GM19438 (cell line): ENCODE measurements at regions not wholly inside any gene's neighbourhood (a gene's known extent, or its start where the extent isn't known, plus 50 kb on each side); places are given as distances from the start of the nearest gene placed in this dataset.
"Not testable (repeated sequence)": the region's sequence is repeated elsewhere in the genome, so short reads cannot be mapped to it uniquely, and the experiment has no call there.

ENCODE experiments used
- ATAC-seq: cut with Tn5 transposase; IDR thresholded peaks from one replicate; pipeline ENCODE4 v1.9.1; 2021; ENCODE audit warnings: low read depth; ENCODE audit not compliant: unreplicated experiment

DNA sequence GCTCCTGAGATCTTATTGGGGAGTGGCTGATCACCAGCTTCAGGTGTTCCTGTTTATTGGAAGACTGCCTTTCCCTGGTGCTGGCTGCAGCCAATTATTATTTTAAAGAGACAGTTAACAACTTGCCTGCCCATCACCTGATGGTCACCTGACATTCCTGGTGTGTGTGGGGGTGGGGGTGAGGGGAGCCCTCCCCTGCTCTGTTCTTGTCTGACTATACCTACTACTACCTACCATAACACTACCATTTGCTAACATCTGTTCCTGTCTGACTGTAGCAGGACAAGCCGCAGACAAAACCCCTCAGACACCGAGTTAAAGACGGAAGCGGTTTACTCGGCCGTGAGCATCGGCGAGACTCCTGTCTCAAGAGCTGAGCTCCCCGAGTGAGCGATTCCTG, 54.9 kb upstream of the NBPF3 start:
- ATAC-seq = no peak

DNA sequence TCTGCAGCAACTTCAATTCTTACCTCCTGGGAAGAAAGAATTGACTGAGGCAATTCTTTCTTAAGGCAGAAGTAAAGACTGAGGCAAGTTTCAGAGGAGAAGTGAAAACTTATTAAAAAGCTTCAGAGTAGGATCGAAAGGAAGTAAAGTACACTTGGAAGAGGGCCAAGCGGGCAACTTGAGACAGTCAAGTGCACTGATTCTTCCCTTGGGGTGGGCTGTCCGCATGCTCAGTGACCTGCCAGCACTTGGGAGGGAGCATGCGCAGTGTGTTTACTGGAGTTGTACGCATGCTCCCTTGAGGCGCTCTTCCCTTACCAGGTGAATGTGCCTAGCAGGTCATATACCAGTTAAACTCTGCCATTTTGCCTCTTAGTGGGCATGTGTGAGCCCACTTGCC, 55.3 kb upstream of the NBPF3 start:
- no peak for ATAC-seq

DNA sequence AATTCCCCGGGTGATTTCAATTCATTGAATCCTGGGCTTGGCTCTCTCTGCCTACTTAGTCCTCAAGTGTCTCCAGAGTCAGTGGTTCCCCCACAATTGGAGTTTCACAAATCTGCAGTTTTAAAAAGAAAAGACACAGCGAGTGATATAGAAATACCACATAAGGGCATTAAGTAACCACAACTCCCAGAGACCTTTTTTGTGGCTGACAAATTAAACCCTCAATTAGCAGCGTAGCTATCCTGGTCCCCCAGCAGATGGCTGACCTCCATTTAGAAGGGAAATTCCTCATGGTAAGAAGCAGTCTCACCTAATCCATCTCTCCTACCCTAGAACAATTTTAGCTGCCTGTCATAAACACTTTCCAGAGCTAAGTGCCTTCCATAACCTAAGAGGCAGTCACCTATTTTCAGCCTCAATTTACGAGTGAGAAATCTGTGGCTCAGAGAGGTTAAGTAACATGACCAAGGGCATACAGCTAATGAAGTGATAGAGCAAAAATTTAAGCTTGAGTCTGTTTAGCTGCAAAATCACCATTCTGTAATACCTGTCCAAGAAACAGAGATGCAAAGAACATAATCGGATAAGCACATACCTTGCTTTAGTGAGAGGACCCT, 56.0 kb upstream of the NBPF3 start:
- ATAC-seq = no peak

DNA sequence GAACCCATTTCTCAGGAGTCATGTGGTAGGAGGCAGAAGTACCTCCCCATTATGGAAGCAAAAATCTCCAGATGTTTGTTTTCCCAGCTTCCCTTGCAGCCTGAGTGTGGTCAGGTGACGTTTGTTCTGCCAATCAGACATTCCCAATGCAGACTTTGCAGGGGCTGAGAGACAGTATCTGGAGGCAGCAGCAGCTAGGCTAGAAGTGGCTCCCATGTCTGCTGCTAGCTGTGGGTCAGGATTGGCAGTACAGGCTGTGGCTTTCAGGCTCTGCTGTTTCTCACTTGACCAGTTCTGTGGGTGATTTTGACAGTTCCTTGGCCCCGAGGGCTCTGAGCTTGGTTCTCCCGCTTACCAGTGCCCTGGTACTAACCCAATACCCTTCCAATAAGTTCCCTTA, 58.6 kb upstream of the NBPF3 start:
- no peak for ATAC-seq

DNA sequence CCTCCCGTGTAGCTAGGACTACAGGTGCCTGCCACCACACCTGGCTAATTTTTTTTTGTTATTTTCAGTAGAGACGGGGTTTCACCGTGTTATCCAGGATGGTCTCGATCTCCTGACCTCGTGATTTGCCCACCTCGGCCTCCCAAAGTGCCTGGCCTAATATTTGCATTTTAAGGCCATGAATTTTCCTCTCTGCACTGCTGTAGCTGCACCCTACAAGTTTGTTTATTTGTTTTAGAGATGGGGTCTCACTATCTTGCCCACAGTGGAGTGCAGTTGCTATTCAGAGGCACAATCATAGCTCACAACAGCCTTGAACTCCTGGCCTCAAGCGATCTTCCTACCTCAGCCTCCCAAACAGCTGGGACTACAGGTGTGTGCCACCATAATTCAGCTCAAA, 59.8 kb upstream of the NBPF3 start:
- not testable (repeated sequence) for ATAC-seq

DNA sequence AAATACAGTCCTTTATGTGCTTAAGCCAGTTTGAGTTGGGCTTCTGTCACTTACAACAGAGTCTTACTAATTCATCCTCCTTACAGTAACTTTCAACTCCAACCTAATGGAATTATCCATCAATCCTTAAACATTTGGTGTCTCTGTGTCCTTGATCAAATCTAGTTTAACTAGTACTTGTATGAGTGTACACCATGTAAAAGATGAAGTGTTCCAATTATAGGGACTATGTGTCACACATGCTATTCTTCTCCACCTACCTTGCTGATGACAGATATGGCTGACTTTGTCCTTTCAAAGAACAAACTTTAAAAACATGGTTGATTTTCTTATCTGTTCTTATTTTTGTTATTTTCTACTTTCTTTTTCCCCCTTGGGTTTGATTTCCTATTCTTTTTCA, 60.4 kb upstream of the NBPF3 start:
- ATAC-seq = no peak

DNA sequence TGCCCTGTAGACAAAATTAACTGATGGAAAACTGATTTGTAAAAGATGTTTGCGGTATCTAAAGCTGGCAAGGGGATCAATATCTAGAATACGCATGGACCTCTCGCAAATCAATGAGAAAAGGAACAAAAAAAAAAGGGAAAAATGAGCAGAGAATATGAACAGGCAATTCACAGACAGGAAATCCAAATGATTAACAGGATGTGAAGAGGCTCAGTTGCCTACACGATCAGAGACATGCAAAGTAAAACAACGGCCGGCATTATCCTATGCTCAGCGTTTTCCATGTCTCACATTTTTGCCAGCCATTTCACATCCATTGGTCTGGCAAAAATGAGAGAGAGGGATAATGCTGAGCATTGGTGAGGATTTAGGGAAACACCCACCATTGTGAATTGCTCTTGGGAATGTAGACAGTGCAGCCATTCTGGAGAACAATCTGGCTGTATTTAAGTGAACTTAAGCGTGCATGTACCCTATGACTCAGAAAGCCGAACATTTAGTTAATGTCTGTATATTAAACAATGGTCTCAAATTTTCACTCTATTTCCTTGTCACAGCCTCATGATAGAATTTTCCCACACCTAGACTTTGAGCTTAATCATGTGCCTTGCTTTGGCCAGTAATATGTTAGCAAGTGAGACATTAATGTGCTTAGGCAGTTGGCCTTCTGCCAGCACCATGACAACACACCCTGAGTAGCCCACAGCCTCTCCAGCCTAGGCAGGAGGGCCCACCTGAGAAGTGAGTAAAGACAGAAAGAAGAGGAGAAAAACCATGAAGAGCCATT, 61.0 kb upstream of the NBPF3 start:
- no peak for ATAC-seq

DNA sequence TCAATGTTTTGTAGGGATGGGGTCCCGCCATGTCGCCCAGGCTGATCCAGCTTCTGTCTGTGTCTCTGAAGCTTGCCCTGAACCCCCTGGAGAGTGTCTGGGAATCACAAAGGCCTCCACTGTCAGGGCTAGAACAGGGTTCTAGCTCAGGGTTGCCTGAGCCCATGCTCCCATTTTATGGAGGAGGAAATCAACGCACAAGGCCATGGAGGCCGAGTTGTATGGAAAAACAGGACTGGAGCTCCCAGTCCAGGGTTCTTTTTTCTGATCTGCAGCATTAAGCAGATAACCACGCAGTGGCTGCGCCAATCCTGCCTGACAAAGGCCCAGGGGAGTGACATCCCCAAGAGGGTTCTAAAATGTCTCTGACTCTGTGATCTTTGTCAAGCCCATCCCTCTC, 67.6 kb upstream of the NBPF3 start:
- ATAC-seq = no peak

DNA sequence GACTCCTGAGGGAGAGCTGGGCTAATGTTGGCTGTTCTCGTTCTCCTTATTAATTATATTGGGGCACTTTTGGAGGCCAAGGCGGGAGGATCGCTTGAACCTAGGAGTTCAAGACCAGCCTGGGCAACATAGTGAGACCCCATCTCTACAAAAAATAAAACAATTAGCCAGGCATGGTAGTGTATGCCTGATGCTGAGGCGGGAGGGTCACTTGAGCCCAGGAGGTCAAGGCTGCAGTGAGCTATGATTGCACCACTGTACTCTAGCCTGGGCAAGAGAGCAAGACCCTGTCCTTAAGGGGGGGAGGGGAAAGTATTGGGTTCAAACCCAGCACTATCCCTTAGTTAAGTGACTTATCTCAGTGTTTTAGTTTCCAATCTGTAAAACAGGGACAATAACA, 70.0 kb upstream of the NBPF3 start:
- no peak for ATAC-seq

DNA sequence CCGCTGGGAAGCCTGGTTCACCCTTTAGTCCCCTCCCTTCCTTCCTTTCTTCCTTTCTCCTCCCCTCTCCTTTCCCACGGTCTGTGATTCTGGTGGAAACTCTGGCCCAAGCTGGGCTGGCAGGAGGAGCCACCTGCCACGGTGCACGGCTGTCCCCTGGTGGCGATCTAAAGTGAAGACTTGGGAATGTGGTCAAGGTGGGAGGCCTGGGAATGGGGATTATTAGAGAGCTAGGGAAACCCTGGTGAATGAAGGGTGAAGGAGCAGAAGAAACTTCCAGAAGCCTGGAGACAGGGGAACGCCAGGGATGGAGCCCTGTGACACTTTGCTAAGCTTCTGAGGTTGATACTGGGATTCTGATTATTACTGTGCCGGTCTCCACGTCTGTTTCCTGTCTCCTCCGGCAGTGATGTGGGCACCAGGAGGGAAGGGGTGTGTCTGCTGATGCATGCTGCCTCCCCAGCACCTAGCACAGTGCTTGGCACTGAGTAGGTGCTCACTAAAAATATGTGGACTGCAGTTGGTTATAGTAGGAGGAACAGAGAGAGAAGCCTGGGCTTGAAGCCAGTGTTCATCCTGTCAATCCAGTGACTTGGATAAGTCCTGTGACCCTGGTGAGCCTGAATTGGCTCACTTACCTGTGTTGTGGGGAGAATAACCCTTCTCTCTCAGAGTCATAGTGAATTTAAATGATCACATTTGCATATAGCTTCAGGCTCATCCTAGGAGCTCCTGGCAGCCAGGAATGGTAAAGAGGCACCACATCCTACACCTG, 71.2 kb upstream of the NBPF3 start:
- ATAC-seq = no peak

DNA sequence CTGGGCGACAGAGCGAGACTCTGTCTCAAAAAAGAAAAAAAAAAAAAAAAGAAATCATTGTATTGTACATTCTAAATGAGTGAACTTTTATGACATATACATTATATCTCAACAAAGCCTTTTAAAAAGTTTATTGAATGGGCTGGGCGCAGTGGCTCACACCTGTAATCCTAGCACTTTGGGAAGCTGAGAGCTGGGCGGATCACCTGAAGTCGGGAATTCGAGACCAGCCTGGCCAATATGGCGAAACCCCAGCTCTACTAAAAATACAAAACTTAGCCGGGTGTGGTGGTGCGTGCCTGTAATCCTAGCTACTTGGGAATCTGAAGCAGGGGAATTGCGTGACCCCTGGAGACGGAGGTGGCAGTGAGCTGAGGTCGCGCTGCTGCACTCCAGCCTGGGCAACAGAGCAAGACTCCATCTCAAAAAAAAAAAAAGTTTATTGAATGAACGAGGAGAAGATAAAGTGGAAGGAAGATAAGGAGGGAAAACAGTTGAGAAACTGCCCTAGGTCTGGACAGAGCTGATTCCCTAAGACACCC, 71.9 kb upstream of the NBPF3 start:
- ATAC-seq = not testable (repeated sequence)

DNA sequence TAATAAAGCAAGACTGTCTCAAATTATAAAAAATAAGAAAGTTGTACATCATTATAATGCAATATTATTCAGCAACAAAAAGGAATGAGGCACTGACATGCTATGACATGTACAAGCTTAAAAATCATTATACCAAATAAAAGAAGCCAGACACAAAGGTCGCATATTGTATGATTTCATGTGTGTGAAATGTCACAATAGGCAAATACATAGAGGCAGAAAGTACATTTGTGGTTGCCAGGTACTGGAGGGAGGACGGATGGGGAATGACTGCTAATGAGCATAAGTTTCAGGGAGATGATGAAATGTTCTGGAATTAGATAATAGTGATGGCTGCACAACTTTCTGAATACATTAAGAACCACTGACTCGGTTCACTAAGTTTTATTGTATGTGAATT, 73.6 kb upstream of the NBPF3 start:
- no peak for ATAC-seq

DNA sequence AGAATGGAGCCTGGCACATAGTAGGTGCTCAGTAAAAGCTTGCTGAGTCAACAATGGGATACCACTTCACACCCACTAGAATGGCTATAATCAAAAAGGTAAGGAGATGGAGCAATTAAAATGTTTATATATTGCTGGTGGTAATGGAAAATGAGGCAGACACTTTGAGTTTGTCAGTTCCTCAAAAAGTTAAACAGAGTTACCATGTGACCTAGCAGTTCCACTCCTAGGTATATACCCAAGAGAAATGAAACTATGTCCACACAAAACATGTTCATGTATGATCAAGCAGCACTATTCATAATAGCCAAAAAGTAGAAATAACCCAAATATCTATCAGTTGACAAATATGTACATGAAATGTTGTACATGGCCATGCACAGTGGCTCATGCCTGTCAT, 74.8 kb upstream of the ECE1 start:
- no peak for ATAC-seq

DNA sequence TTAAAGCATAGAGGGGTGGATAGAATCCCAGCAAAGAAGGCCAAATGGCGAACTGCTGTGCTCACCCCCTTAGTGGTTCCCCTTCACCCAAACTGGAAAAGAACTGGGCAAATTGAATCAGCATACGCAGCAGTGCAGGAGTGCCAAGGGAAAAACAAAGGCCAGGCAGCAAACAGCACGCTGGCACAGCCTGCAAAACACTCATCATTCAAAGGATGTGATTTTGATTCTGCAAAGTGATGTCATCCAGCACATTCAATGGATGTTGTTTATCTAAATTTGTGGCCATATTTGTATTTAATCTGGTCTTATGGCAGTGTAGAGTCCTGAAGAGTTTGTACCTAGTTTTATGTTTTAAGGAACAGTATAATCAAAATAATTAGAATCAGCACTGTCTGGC, 71.8 kb upstream of the ECE1 start:
- no peak for ATAC-seq

DNA sequence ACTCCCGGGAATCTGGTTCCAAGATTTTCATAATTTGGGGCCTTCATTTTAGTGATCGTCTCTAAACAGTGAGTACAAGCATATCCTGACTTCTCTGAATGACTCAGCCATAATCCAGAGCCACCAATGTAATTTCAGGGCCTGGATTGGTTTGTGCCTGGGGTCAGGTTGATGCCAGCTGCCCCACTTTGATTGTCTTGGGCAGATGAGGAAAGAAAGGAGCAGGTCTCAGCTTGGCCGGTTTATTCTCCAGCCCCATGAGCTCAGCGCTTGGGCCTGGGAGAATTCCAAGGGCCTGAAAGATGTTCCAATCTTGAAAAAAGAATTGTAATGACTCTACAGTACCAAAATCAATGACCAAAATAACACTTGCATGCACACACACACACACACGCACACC, 71.2 kb upstream of the ECE1 start:
- no peak for ATAC-seq

DNA sequence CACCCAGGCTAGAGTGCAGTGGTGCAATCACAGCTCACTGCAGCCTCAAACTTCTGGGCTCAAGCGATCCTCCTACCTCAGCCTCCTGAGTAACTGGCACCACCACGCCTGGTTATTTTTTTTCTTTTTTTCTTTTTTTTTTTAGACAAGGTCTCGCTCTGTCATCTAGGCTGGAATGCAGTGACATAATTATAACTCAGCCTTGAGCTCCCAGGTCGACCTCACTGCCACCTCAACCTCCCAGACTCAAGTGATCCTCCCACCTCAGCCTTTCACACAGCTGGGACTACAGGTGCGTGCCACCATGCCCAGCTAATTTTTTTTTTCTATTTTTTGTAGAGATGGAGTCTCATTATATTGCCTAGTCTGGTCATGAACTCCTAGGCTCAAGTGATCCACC, 66.9 kb upstream of the ECE1 start:
- no peak for ATAC-seq

DNA sequence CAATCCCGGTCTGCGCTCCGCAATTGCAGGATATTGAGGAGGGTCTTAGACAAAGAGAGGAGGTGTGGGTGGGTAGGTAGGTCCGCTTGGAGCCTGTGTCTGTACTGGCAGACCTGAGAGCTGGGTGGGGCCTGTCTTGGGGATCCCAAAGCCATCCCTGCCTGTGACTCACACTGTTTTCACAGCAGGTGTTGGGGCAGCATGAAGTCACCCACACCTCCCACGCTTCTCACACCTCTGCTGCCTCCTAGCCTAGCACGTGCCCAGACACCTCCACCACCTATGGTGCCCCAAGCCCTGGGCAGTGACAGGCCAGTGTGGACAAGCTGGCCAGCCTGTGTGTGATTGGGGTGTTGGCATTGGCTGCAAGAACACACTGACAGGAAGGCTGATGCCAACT, 65.7 kb upstream of the ECE1 start:
- ATAC-seq = no peak

DNA sequence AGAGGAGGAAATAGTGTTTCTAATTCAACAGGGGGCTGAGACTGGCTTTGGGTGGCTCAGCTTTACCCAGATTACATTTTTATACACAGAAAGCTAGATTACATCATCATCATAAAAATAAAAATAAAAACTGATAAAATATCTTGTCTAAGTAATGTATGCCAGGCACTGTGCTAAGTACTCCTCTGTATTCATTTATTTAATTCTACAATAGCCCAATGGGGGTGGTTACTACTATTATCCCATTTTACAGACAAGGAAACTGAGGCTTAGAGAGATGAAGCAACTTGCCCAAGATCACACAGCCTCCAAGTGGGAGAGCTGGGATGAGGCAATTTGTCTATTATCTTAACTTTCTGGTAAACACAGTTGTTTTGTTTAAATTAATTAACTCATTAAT, 62.3 kb upstream of the ECE1 start:
- no peak for ATAC-seq

DNA sequence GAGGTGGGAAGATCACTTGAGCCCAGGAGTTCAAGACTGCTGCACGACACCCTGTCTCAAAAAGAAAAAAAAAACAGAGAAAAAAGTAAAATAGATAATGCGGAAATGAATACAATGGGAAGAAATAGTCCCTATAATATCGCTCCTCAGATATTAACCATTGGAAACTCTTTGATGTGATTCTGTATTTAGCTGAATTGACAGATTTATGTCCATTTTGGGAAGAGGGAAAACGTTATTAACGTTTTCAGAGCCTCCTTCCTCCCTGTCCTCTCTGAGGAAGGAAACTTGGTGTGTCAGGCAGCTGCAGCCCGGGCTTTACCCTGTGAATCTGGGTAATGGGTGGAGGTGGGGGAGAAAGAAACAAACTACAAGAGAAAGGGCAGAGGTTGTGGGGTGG, 61.6 kb upstream of the ECE1 start:
- ATAC-seq = no peak

DNA sequence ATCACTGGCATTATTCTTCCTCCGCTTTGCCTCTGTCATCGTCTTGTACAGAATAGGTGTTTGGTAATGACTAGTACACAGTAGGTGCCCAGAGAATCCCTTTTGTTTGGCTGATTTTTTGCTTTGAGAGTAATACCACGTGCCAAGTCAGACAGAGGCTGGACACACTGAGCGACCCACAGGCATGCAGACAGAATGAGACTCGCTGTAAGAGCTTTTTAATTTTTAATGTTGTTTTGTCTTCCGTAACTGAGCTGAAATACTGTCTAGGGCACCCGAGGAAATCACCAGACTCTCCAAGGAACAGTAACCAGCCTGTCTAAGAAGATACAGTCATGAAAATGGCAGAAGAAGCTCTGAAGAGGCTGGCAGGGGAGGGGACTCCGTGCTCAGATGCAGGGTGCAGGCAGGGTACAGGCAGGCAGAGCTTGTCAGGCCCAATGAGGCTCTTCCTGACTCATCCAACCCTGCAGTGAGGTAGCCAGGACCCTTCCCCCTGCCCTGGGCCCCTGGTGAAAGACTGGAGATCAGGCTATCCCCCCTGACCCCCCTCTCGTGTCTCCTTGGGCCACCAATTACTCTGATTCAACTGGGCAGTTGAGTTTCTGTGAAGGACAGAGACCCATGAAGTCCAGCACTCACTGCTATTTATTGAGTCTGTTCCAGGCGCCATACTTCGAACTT, 60.1 kb upstream of the ECE1 start:
- no peak for ATAC-seq

DNA sequence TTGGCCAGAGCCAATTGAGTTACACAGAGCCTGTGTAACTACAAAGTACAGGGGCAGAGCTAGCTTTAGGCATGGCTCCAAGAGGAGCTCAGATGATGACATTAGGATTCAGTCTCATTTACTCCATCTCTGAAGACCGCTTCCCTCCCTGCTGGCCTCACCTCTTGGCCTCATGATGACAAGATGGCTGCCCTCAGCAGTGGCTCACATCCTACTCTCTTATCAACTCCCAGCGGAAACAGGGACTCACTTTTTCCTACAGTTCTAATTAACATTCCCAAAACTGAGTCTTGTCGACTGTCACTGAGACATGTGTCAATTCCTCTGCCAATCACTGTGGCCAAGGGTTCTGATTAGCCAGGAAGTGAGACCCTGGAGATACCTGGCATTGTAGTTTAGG, 59.4 kb upstream of the ECE1 start:
- no peak for ATAC-seq
